ENCODE measurements at regions not wholly inside any gene's neighbourhood (a gene's known extent, or its start where the extent isn't known, plus 50 kb on each side); places are given as distances from the start of the nearest gene placed in this dataset.

GRCh38 chr12:105931762-105932570 lies 206.8 kb downstream of the NUAK1 start:
- no peak for TF ChIP-seq CTCF (conservative IDR thresholded peaks at IDR 0.05 in 1 of 2, IDR thresholded peaks at IDR 0.05 in 1 of 2; ENCODE audit: low read depth in 1 of 2, low read length in 2 of 2)
- TF ChIP-seq EZH2 (IDR thresholded peaks at IDR 0.05; ENCODE audit: low read length, missing control alignments) = no peak

Measured in fibroblast of lung (primary cell).